NCI-H446 treated with DMSO at 0.1 percent for 48 hours (cell line): ENCODE measurements at regions not wholly inside any gene's neighbourhood (a gene's known extent, or its start where the extent isn't known, plus 50 kb on each side); places are given as distances from the start of the nearest gene placed in this dataset.
"Not testable (repeated sequence)": the region's sequence is repeated elsewhere in the genome, so short reads cannot be mapped to it uniquely, and the experiment has no call there.

Experiments used
- DNase-seq: peaks from one replicate; lab custom pipeline; 2025; lab: John Stamatoyannopoulos, UW

- DNase-seq: no peak
These were observed 256.9 kb downstream of the PARM1 start for GRCh38 chr4:75189711-75190335.

GRCh38 chr4:75180790-75181776 lies 248.2 kb downstream of the PARM1 start:
- no peak for DNase-seq

GRCh38 chr4:75180217-75180616 lies 247.3 kb downstream of the PARM1 start:
- no peak for DNase-seq

GRCh38 chr4:75179510-75179909 lies 246.6 kb downstream of the PARM1 start:
- no peak for DNase-seq

GRCh38 chr4:75172551-75172950 lies 239.6 kb downstream of the PARM1 start:
- DNase-seq: no peak

- peak; percentile 48 for DNase-seq
These were observed 236.5 kb downstream of the PARM1 start for GRCh38 chr4:75169427-75169826.

- no peak for DNase-seq
These were observed 236.1 kb downstream of the PARM1 start for GRCh38 chr4:75169020-75169419.

GRCh38 chr4:75168548-75168947 lies 235.6 kb downstream of the PARM1 start:
- DNase-seq: no peak

GRCh38 chr4:75165100-75165499 lies 232.2 kb downstream of the PARM1 start:
- not testable (repeated sequence) for DNase-seq

- DNase-seq: no peak
These were observed 225.5 kb downstream of the PARM1 start for GRCh38 chr4:75158451-75158850.

DNA sequence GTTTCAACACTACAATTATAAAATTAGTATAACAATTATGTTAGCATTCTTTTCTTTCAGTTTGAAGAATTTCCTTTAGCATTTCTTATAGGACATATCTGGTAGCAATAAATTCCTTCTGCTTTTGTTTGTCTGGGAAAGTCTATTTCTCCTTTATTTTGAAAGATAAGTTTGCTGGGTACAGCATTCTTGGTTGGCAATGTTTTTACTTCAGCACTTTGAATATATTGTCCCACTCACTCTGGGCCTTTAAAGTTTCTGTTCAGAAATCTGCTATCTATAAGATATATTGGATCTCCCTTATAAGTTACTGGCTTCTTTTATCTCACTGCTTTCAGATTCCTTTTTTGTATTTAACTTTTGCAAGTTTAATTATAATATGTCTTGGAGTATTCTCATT lies 222.1 kb downstream of the PARM1 start:
- DNase-seq: no peak

- no peak for DNase-seq
These were observed 213.3 kb downstream of the PARM1 start for GRCh38 chr4:75146223-75146622.

- no peak for DNase-seq
These were observed 211.6 kb downstream of the PARM1 start for GRCh38 chr4:75144475-75144874.

DNA sequence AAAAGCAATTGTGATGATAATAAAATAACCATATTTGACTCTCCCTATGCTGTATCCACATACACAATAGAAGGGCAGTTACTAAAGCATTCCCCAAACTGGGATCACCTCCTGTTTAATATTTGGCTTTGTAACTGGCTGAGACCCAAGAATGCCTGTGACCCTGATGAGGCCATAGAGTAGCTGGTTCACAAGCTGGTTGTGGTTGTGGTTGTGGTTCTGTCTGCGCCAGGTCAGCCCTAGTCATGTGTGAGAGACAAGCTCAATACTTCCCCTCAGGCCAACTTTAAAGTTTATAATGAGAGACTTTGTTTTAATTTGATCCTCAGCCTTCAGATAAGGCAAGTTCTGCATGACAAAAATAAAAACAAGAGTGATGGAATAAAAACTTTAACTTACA lies 209.9 kb downstream of the PARM1 start:
- no peak for DNase-seq

DNA sequence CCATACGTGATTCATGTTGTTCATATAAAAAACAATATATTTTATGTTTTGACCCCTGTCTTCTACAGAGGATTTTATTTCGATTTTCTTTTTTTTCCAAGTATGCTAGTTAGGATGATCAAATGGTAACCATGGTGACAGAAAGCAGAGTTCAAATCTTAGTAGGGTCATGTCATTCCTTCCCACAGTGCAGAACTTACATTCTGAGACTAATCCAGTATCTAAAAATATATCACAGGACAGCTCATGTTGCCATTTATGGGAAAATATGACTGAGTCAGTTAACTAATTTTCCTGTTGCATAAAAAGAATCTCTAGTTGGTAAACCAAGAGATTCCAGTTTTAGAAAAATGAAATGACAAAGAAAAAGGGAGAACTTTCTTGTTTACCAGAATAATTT lies 209.5 kb downstream of the PARM1 start:
- no peak for DNase-seq

DNA sequence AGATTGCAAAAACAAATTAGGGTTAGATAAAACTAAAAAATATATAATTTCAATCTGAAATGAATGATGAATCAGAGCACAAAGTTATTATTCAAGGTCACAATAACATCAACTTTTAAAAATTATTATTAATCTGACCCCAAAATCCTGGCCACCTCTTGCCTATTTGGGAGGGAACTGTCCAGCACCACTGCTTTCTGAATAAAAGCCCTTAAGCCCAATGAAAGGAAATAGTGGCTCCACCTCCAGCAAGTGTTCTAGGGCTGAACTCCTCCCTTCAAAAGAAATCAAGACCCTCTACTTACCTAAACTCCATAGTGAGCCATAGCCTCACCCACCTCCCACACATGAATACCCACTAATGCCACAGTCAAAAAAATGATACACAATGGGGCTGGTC lies 208.2 kb downstream of the PARM1 start:
- no peak for DNase-seq

DNA sequence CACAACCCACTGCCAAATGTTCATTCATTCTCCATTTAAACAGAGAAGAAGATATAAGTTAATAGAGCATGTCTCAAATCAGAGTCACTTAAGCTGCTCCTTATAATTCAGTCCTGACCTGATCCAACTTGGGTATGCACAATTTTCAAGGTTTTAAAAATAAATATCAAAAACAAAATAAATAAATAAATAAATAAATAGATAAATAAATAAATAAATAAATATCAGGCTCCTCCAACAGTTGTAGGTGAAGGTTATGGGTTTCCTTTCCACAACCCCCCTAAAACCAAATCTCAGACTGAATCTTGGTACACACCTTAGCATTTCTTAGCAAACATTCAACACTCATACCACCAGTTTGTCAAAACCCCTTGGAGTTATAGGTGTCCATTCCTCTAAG lies 204.4 kb downstream of the PARM1 start:
- no peak for DNase-seq

GRCh38 chr4:75135068-75135825 lies 202.3 kb downstream of the PARM1 start:
- no peak for DNase-seq

DNA sequence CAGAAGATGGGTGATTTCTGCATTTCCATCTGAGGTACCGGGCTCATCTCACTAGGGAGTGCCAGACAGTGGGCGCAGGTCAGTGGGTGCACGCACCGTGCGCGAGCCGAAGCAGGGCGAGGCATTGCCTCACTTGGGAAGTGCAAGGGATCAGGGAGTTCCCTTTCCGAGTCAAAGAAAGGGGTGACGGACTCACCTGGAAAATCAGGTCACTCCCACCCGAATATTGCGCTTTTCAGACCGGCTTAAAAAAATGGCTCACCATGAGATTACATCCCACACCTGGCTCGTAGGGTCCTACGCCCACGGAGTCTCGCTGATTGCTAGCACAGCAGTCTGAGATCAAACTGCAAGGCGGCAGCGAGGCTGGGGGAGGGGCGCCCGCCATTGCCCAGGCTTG lies 194.0 kb downstream of the PARM1 start:
- DNase-seq: not testable (repeated sequence)

DNA sequence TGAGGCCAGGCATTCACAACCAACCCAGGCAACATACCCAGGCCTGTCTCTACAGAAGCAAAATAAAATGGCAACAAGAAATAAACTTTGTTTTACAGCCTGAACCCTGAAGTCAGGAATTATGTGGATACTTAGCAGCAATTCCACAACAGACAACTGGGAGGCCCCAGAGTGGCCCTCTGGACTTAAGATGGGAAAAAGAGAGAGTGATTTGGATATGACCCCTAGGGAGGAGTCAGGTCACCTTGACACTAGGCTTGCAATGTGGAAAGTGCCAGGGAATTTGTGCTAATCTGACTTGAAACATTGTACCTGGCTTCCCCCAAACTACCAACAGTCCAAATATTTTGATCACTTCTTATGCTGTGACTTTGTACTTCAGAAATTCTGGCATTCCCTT lies 193.1 kb downstream of the PARM1 start:
- no peak for DNase-seq

GRCh38 chr4:75122424-75123014 lies 189.6 kb downstream of the PARM1 start:
- DNase-seq: no peak

DNA sequence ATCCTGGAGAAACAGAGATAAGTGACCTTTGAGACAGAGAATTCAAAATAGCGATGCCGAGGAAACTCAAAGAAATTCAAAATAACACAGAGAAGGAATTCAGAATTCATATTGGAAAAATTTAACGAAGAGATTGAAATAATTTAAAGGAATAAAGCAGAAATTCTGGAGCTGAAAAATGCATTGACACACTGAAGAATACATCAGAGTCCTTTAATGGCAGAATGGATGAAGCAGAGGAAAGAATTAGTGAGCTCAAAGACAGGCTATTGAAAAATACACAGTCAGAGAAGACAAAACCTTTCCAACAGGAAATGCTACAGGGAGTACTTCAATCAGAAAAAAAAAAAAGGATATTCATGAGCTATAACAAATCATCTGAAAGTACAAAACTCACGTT lies 185.8 kb downstream of the PARM1 start:
- DNase-seq: no peak
